ENCODE measurements at regions not wholly inside any gene's neighbourhood (a gene's known extent, or its start where the extent isn't known, plus 50 kb on each side); places are given as distances from the start of the nearest gene placed in this dataset.
A peak's percentile ranks its signal among the peaks of the same experiment; 100 is the strongest.

DNA sequence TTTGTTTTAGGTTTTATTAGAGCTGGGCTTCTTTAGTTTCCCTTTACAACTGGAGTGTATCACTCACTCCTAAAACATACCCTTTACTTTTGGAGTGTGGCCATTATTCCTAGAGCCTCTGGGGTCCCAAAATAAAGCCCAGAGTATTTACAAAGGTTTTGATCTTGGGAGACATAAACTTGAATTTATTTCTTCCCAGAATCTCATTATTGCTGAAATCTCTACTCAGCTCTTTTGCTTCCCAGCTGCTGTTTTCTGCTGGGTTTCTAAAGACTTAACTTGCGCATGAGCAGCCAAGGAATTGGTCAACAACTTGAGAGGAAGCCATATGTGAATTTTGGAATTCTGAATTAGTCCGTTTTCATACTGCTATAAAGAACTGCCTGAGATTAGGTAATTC lies 94.5 kb upstream of the NRSN1 start:
- DNase-seq (ENCODE audit: low spot score): no peak

DNA sequence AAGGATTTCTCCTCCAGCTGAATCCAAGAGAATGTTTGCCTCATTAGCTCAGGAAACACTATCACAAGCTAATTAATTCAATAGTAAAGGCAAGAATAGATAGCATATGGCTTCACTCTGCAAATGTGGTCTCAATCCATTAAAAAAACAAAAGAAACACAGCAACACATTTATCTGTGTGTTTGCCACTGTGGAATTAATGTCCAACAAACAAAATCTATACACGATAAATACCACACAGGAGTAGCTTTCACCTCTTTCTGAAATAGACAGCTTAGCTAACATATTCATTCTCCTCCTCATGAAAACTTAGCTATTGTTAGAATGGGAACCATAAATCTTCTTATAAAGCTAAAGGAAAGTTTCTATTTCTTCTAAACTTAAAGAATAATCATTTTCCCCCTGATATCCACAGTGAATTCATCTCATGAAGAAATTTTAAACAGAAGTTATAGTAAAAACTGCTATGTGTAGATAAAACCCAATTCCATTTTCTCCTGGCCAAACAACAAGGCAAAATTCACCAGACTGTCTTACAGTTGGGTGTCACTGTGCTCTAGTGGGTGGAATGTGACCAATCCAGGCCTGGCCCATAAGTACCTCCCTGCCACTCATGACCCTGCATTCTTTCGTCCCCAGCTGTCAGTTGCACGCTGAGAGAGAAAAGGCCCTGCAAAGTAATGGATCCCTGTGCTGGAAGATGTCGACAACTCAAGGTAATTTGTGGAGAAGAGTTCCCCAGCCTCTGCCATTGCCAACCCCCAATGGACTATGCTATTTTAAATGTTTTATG lies 92.9 kb upstream of the NRSN1 start:
- DNase-seq (ENCODE audit: low spot score): no peak

DNA sequence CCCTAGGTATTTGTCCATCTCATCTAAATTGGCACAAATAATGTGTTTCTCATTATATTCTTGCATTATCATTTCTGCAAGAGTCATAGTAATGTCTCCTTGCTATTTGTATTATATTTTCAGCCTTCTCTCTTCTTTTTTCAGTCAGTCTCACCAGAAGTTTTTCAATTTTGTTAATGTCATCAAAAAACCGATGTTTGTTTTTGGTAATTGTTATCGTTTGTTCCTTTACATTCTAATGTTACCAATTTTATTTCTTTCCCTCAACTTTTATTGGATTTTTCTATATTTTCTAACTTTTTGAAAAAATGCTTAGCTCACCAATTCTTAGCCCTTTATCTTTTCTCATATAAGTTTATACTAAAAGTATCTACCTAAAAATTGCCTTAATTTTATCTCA lies 82.2 kb upstream of the NRSN1 start:
- no peak for DNase-seq (ENCODE audit: low spot score)

DNA sequence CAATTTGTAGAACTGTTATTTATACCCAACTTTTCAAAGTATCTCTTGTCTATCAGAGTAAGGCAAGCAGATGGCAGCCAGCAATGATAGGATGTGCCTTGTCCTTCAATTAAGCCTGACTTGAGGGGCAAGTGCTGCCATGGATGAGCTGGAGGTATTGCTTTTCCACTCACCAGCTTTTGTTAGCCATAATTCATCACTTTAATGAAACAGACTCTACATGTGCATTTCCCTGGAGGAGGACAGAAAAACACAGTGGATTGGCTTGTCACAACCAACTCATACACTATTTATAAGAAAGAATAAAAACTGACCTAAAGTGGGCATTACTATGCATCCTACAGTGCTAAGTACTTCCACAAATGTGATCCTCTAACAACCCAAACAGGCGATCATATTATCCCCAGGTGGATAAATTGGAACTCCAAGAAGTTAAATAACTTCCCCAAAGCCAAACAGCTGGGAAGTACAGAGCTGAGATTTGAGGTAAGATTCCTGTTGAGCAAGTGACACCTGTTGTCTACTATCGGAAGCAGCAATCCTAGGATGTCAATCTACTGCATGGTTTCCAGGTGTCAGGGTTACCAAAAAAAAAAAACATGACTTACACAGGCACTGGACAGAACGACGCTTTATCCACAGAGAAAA lies 73.9 kb upstream of the NRSN1 start:
- no peak for DNase-seq (ENCODE audit: low spot score)

DNA sequence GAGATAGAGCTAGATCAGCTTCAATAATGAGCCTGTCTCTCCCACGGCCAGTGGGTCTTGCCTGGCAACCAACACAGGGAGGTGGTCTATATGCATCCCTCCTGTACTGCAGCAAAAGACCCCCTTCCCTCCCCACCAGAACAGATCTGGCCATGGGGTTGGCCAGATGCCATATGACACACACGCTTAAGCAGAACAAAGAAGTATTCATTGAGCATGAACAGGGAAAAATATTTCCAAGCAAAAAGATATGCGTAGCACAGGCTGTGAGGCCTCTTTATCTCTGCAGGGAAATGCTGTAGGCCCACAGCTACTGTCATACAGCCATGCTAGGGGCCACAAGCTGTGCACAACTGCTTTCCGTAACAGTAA lies 73.4 kb upstream of the NRSN1 start:
- DNase-seq (ENCODE audit: low spot score): no peak

DNA sequence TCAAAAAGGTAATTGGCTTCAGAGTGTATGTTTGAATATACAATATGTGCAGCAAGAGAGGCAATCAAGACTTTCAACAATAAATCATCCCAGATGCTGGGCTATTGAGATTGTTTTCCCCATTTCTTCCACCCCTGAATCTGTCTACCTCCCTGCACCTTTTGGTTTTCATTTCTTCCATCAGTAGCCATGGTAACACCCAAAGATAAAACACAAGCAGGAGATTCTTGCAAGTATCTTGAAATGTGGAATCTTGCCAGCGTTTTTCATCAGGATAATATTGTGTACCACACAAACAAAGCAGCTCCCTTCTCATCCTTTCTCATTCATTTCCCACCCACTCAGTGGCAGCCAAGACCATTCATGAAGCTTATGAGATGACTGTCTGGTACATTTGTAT lies 73.0 kb upstream of the NRSN1 start:
- no peak for DNase-seq (ENCODE audit: low spot score)

DNA sequence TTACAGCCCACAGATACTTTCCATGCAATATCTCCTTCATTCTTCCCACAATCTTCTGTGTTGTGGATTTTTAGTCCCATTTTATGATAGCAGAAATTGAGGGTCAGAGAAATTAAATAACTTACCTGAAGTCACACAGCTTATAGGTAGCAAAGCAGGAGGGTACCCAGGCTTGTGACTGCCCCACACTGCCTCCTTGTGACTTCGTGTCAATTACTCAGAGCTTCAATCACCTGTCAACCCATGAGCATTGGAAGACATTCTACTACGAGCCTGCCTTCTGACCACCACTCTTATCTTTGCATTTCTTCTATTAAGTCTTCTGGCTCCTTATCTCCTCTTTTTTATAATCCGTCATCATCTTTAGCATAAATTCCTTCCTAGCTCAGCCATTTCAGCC lies 71.6 kb upstream of the NRSN1 start:
- no peak for DNase-seq (ENCODE audit: low spot score)

DNA sequence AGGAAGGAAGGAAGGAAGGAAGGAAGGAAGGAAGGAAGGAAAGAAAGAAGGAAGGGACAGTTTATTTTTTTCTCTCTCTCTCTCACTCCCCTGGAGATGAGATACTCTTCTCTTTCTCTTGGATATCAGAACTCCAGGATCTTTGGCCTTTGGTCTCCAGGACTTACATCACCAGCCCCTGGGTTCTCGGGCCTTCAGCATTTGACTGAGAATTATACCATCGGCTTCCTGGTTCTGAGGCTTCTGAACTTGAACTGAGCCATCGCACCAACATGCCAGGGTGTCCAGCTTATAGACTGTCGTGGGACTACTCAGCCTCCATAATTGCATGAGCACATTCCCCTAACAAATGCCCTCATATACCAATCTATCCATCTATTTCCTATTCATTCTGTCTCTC lies 69.4 kb upstream of the NRSN1 start:
- no peak for DNase-seq (ENCODE audit: low spot score)

DNA sequence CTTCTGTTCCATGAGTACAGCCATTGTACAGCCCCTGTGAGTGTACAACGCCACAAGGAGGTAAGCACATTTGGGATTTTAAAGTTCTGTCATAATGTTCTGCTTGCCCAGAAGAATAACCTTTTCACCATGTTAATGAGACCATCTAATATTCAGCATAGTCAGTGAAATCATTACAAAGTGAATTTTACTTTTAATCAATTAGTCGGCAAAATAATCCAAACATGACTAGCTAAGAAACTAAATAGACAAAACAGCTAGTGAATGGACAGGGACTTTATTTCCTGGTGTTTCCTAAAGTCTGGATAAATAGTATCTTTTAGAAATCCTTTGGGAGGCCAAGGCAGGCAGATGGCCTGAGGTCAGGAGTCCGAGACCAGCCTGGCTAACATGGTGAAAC lies 69.0 kb upstream of the NRSN1 start:
- no peak for DNase-seq (ENCODE audit: low spot score)

DNA sequence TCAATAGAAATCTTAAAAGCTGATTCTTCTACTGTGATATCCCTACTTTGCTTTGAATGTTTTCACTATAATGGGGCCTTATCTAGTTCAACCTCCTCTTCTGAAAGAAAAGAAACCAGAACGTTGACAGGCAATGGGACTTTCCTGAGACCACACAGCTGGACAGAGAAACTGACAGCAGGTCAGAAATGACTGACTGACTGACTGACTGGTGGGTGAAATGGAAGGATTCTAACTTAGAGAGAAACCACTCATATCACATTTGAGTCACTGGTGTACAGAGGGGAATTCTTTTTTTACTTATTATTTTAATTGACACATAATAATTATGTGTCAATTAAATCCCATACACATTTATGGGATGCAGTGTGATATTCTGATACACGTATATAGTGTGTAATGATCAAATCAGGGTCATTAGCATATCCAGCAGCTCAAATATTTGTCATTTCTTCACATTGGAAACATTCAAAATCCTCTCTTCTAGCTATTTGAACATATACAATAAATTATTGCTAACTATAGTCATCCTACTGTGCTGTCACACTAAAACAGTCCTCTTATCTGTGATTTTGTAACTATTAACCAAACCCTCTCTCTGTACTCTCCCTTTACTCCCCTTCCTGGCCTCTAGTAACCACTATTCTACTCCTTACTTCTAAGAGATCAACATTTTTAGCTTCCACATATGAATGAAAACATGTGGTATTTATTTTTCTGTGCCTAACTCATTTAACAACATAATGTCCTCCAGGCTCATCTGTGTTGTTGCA lies 64.8 kb upstream of the NRSN1 start:
- no peak for DNase-seq (ENCODE audit: low spot score)

DNA sequence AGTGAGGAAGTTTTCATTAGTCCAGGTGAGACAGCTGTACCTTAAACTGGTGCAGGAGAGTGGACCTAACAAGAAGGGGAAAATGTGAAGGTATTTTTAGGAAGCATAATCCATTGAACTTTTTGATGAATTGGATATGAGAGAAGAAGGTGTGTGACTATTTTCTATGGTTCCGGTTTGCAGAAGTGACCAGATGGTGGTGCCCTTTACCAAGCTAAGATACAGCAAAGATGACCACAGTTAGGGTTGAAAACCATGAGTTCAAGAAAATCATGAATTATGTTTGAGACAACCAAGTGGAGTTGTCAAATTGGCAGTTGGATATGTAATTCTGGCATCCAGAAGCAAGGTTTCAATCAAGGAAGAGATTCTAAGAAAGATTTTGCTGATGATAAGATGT lies 61.9 kb upstream of the NRSN1 start:
- peak; percentile 32 for DNase-seq (ENCODE audit: low spot score)

DNA sequence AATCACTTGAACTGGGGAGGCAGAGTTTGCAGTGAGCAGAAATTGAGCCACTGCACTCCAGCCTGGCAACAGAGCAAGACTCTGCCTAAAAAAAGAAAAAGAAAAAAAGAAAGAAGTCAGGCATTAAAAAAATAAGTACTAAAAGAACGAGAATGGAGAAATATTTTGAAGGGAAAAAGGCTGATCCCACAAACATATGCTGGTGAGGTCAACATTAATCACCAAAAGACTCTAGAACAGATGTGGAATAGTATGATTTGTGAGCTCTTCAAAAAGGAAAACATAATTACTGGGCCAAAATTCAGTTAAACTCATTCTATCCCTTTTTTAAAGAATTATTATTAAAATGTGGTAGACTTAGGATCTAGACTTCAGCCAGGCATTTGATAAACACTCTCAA lies 61.2 kb upstream of the NRSN1 start:
- no peak for DNase-seq (ENCODE audit: low spot score)

DNA sequence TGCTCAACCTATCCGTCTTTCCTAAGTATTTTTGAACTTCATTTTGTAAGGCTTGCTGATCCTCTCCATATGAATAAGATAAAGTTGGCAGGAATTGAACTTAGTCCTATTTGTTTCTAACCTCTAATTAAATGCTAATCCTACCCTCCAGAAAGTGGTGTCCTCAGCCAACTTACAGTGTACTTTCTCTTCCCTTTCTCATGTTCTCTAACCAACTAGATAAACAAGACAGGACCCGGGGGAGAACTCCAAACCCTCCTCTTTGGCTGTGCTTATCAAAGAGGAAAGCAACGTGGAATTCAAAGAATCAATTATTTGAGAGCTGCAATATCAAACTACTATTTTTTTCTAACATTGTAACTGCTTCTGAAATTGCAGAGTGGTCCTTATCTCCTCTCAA lies 56.5 kb upstream of the NRSN1 start:
- DNase-seq (ENCODE audit: low spot score): no peak

DNA sequence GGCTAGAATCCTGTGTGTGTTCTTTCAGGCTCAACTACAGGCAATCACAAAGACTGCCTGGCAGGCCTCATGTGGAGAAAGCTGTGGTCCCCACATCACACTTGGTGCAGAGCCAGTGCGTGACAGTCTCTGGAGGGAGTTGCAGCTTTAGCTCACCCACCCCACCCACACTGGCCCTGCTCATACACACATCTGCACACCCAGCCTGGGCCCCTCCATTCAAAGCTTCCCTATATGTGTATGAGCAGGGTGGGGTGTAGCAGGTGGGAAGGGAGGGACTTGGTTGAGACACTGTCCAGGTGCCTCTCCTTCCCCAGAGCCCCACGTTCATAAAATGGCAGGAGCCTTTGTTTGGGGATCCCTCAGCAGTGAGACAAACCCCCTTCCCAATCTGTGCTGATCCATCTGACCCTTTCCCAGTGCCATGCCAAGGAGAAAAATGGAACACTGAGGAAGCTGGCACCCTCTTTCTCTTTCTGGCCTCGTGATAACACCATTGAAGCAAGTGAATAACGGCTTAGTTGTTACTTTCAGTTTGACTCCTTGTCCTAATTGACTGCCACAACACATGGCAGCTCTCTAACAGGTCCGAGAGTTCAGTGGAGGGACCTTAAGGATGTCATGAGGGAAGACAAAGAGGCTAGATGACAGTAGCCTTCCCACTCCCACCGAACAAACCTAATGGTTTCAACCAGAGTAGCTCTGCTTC lies 53.8 kb upstream of the NRSN1 start:
- DNase-seq (ENCODE audit: low spot score): no peak

DNA sequence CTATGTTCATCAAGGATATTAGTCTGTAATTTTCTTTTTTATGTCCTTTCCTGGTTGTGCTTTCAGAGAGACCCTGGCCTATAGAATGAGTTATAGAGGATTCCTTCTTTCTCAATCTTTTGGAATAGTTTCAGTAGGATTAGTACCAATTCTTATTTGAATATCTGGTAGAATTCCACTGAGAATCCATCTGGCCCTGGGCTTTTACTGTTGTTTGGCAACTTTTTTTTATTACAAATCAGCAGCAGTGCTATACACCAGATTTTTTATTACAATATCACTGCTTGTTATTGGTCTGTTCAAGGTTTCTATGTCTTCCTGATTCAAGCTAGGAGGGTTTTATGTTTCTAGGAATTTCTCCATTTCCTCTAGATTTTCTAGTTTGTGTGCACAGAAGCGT lies 50.0 kb upstream of the NRSN1 start:
- no peak for DNase-seq (ENCODE audit: low spot score)

Measured in D341Med (cell line).